A549 (cell line): ENCODE measurements at regions not wholly inside any gene's neighbourhood (a gene's known extent, or its start where the extent isn't known, plus 50 kb on each side); places are given as distances from the start of the nearest gene placed in this dataset.

ENCODE experiments used
- BHLHE40 ChIP-seq: IDR thresholded peaks from 2 replicates; pipeline ENCODE4 v1.6.1; 2012; ENCODE audit warnings: low read depth, low read length, inconsistent platforms
- CHD2 ChIP-seq: fragments of 150-350 bp; IDR thresholded peaks from 2 replicates; pipeline ENCODE4 v1.6.1; 2014; ENCODE audit warnings: low read length; ENCODE audit not compliant: partially characterized antibody
- EP300 ChIP-seq, 2 experiments: fragments of >200 bp; sonication (Bioruptor Twin); formaldehyde crosslinking; IDR thresholded peaks; 2 replicates in 1 of 2; 3 replicates in 1 of 2; pipeline ENCODE4 v1.6.1; 2016 to 2017
- JUN ChIP-seq, 2 experiments: fragments of >200 bp; sonication (Bioruptor Twin); formaldehyde crosslinking; IDR thresholded peaks; 2 replicates in 1 of 2; 3 replicates in 1 of 2; pipeline ENCODE4 v1.6.1; 2016 to 2017
- MAFK ChIP-seq: fragments of 450-650 bp; IDR thresholded peaks from 2 replicates; pipeline ENCODE4 v1.6.1; 2014; ENCODE audit not compliant: partially characterized antibody
- MYC ChIP-seq: IDR thresholded peaks from 2 replicates; pipeline ENCODE4 v1.6.1; 2012; ENCODE audit warnings: mild to moderate bottlenecking, inconsistent platforms, low read length, improper control_type of control experiment, borderline replicate concordance
- NR3C1 ChIP-seq: fragments of >200 bp; sonication (Bioruptor Twin); formaldehyde crosslinking; IDR thresholded peaks from 3 replicates; pipeline ENCODE4 v1.6.1; 2017
- POLR2A ChIP-seq: IDR thresholded peaks from 2 replicates; pipeline ENCODE4 v1.6.1; 2012; ENCODE audit warnings: mild to moderate bottlenecking, low read length
- RAD21 ChIP-seq, 2 experiments: fragments of >200 bp in 1 of 2; sonication (Bioruptor Twin) in 1 of 2; formaldehyde crosslinking in 1 of 2; IDR thresholded peaks in 1 of 2; conservative IDR thresholded peaks in 1 of 2; 2 replicates in 1 of 2; 3 replicates in 1 of 2; pipeline ENCODE4 v1.6.1; 2012 to 2018; ENCODE audit warnings: inconsistent platforms in 1 of 2
- RFX5 ChIP-seq: fragments of 450-650 bp; IDR thresholded peaks from 2 replicates; pipeline ENCODE4 v1.7.1; 2014; ENCODE audit warnings: antibody characterized with exemption, mild to moderate bottlenecking, moderate library complexity
- SMC3 ChIP-seq: fragments of >200 bp; sonication (Bioruptor Twin); formaldehyde crosslinking; IDR thresholded peaks from 3 replicates; pipeline ENCODE4 v1.6.1; 2018; ENCODE audit warnings: inconsistent platforms
- TF ChIP-seq, protein P1 (sequence below): fragments of >200 bp; sonication (Bioruptor Twin); formaldehyde crosslinking; IDR thresholded peaks from 3 replicates; pipeline ENCODE4 v1.5.1; 2016
- TF ChIP-seq, protein P2 (sequence below): fragments of 150-350 bp; IDR thresholded peaks from 2 replicates; pipeline ENCODE4 v1.6.1; 2014; ENCODE audit warnings: low read depth, mild to moderate bottlenecking, low read length
- TF ChIP-seq, protein P3 (sequence below): fragments of 200-600 bp; sonication (generic); IDR thresholded peaks from 2 replicates; pipeline ENCODE4 v1.6.1; 2016; ENCODE audit warnings: antibody characterized with exemption, mild to moderate bottlenecking, moderate library complexity

DNA sequence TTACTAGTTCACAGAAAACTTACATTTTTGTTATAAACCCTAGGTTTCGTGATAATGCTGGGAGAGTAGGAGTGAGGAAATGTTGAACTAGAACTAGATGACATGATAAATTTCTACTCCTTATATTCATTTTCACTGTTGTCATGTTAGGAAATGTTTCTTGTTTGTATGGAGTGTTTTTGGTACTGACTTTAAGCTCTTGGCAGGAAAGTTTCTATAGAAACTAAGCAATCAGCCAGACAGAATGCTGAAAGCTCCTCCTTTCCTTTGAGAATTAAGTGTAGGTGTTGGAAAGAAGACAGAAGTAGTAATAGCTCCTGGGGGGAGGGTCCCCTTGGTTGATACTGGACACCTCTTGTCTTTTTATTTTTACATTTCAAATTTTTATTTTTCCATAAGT, 309.8 kb downstream of the MAP2K4 start:
- TF ChIP-seq EP300 (IDR thresholded peaks at IDR 0.05) (no peak), MYC (no peak), BHLHE40 (no peak), MAFK (no peak), RFX5 (no peak), NR3C1 (no peak), JUN (IDR thresholded peaks at IDR 0.05) (no peak), RAD21 (conservative IDR thresholded peaks at IDR 0.05 in 1 of 2, IDR thresholded peaks at IDR 0.05 in 1 of 2) (no peak), POLR2A (no peak), CHD2 (no peak), SMC3 (no peak)
- TF ChIP-seq, protein P1, sequence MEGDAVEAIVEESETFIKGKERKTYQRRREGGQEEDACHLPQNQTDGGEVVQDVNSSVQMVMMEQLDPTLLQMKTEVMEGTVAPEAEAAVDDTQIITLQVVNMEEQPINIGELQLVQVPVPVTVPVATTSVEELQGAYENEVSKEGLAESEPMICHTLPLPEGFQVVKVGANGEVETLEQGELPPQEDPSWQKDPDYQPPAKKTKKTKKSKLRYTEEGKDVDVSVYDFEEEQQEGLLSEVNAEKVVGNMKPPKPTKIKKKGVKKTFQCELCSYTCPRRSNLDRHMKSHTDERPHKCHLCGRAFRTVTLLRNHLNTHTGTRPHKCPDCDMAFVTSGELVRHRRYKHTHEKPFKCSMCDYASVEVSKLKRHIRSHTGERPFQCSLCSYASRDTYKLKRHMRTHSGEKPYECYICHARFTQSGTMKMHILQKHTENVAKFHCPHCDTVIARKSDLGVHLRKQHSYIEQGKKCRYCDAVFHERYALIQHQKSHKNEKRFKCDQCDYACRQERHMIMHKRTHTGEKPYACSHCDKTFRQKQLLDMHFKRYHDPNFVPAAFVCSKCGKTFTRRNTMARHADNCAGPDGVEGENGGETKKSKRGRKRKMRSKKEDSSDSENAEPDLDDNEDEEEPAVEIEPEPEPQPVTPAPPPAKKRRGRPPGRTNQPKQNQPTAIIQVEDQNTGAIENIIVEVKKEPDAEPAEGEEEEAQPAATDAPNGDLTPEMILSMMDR: no peak
- TF ChIP-seq, protein P2, sequence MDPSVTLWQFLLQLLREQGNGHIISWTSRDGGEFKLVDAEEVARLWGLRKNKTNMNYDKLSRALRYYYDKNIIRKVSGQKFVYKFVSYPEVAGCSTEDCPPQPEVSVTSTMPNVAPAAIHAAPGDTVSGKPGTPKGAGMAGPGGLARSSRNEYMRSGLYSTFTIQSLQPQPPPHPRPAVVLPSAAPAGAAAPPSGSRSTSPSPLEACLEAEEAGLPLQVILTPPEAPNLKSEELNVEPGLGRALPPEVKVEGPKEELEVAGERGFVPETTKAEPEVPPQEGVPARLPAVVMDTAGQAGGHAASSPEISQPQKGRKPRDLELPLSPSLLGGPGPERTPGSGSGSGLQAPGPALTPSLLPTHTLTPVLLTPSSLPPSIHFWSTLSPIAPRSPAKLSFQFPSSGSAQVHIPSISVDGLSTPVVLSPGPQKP: no peak
- TF ChIP-seq, protein P3, sequence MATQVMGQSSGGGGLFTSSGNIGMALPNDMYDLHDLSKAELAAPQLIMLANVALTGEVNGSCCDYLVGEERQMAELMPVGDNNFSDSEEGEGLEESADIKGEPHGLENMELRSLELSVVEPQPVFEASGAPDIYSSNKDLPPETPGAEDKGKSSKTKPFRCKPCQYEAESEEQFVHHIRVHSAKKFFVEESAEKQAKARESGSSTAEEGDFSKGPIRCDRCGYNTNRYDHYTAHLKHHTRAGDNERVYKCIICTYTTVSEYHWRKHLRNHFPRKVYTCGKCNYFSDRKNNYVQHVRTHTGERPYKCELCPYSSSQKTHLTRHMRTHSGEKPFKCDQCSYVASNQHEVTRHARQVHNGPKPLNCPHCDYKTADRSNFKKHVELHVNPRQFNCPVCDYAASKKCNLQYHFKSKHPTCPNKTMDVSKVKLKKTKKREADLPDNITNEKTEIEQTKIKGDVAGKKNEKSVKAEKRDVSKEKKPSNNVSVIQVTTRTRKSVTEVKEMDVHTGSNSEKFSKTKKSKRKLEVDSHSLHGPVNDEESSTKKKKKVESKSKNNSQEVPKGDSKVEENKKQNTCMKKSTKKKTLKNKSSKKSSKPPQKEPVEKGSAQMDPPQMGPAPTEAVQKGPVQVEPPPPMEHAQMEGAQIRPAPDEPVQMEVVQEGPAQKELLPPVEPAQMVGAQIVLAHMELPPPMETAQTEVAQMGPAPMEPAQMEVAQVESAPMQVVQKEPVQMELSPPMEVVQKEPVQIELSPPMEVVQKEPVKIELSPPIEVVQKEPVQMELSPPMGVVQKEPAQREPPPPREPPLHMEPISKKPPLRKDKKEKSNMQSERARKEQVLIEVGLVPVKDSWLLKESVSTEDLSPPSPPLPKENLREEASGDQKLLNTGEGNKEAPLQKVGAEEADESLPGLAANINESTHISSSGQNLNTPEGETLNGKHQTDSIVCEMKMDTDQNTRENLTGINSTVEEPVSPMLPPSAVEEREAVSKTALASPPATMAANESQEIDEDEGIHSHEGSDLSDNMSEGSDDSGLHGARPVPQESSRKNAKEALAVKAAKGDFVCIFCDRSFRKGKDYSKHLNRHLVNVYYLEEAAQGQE: no peak
